HEK293 (cell line): ENCODE measurements at regions not wholly inside any gene's neighbourhood (a gene's known extent, or its start where the extent isn't known, plus 50 kb on each side); places are given as distances from the start of the nearest gene placed in this dataset.

Source experiments
- BCL11A ChIP-seq: fragments of 450-650 bp; formaldehyde crosslinking; IDR thresholded peaks from 2 replicates; pipeline ENCODE4 v1.5.1; 2016; ENCODE audit warnings: low read depth, missing biosample characterization, missing genetic modification characterization
- HOXD13 ChIP-seq: sonication (generic); formaldehyde crosslinking; IDR thresholded peaks from 2 replicates; pipeline ENCODE4 v1.8.0; 2022; ENCODE audit warnings: missing genetic modification reagents, borderline replicate concordance
- PATZ1 ChIP-seq: fragments of 450-650 bp; formaldehyde crosslinking; IDR thresholded peaks from 2 replicates; pipeline ENCODE4 v1.5.1; 2016; ENCODE audit warnings: missing biosample characterization, missing genetic modification characterization
- SETDB1 ChIP-seq: IDR thresholded peaks from one replicate; pipeline ENCODE4 v1.6.1; 2017; ENCODE audit warnings: mild to moderate bottlenecking, low read length, moderate library complexity, mixed read lengths; ENCODE audit not compliant: insufficient read length
- SP2 ChIP-seq: fragments of 450-650 bp; formaldehyde crosslinking; IDR thresholded peaks from 2 replicates; pipeline ENCODE4 v1.5.1; 2016; ENCODE audit warnings: missing biosample characterization, missing genetic modification characterization
- TRIM28 ChIP-seq: IDR thresholded peaks from 2 replicates; pipeline ENCODE4 v1.6.1; 2011; ENCODE audit warnings: low read length, control low read depth, borderline replicate concordance
- ZFP41 ChIP-seq: fragments of 450-650 bp; formaldehyde crosslinking; IDR thresholded peaks from 2 replicates; pipeline ENCODE4 v1.5.1; 2016; ENCODE audit warnings: missing biosample characterization, missing genetic modification characterization, borderline replicate concordance
- ZNF311 ChIP-seq: fragments of 450-650 bp; formaldehyde crosslinking; IDR thresholded peaks from 2 replicates; pipeline ENCODE4 v1.5.1; 2017; ENCODE audit warnings: missing biosample characterization, missing genetic modification characterization, borderline replicate concordance
- ZNF510 ChIP-seq: fragments of 450-650 bp; formaldehyde crosslinking; IDR thresholded peaks from 2 replicates; pipeline ENCODE4 v1.5.1; 2018; ENCODE audit warnings: mild to moderate bottlenecking, missing genetic modification characterization, missing biosample characterization; ENCODE audit not compliant: insufficient replicate concordance
- ZNF610 ChIP-seq: fragments of 450-650 bp; formaldehyde crosslinking; IDR thresholded peaks from 2 replicates; pipeline ENCODE4 v1.5.1; 2016; ENCODE audit warnings: missing biosample characterization, missing genetic modification characterization, borderline replicate concordance
- ZNF660 ChIP-seq: fragments of 450-650 bp; IDR thresholded peaks from 2 replicates; pipeline ENCODE4 v1.5.1; 2018; ENCODE audit warnings: missing biosample characterization, mild to moderate bottlenecking, missing genetic modification characterization
- ZNF677 ChIP-seq: fragments of 450-650 bp; IDR thresholded peaks from 2 replicates; pipeline ENCODE4 v1.5.0; 2018; ENCODE audit warnings: missing biosample characterization, mild to moderate bottlenecking, missing genetic modification characterization, moderate library complexity
- TF ChIP-seq, protein P1 (sequence below): fragments of 450-650 bp; formaldehyde crosslinking; IDR thresholded peaks from 2 replicates; pipeline ENCODE4 v1.5.1; 2016; ENCODE audit warnings: missing biosample characterization, missing genetic modification characterization
- TF ChIP-seq, protein P2 (sequence below): fragments of 450-650 bp; formaldehyde crosslinking; IDR thresholded peaks from 2 replicates; pipeline ENCODE4 v1.5.1; 2016; ENCODE audit warnings: missing biosample characterization, missing genetic modification characterization

- TF ChIP-seq SETDB1 (no peak), ZFP41 (tag by site-specific recombination) (no peak), ZNF311 (tag by site-specific recombination) (no peak), PATZ1 (tag by site-specific recombination) (no peak), TRIM28 (no peak), HOXD13 (CRISPR knock-in tag) (no peak), ZNF610 (tag by site-specific recombination) (no peak), ZNF510 (tag by site-specific recombination) (no peak), SP2 (tag by site-specific recombination) (no peak), BCL11A (tag by site-specific recombination) (no peak), ZNF677 (tag by site-specific recombination) (no peak), ZNF660 (tag by site-specific recombination) (no peak)
- TF ChIP-seq, protein P1, sequence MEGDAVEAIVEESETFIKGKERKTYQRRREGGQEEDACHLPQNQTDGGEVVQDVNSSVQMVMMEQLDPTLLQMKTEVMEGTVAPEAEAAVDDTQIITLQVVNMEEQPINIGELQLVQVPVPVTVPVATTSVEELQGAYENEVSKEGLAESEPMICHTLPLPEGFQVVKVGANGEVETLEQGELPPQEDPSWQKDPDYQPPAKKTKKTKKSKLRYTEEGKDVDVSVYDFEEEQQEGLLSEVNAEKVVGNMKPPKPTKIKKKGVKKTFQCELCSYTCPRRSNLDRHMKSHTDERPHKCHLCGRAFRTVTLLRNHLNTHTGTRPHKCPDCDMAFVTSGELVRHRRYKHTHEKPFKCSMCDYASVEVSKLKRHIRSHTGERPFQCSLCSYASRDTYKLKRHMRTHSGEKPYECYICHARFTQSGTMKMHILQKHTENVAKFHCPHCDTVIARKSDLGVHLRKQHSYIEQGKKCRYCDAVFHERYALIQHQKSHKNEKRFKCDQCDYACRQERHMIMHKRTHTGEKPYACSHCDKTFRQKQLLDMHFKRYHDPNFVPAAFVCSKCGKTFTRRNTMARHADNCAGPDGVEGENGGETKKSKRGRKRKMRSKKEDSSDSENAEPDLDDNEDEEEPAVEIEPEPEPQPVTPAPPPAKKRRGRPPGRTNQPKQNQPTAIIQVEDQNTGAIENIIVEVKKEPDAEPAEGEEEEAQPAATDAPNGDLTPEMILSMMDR (tag by site-specific recombination) = no peak
- TF ChIP-seq, protein P2, sequence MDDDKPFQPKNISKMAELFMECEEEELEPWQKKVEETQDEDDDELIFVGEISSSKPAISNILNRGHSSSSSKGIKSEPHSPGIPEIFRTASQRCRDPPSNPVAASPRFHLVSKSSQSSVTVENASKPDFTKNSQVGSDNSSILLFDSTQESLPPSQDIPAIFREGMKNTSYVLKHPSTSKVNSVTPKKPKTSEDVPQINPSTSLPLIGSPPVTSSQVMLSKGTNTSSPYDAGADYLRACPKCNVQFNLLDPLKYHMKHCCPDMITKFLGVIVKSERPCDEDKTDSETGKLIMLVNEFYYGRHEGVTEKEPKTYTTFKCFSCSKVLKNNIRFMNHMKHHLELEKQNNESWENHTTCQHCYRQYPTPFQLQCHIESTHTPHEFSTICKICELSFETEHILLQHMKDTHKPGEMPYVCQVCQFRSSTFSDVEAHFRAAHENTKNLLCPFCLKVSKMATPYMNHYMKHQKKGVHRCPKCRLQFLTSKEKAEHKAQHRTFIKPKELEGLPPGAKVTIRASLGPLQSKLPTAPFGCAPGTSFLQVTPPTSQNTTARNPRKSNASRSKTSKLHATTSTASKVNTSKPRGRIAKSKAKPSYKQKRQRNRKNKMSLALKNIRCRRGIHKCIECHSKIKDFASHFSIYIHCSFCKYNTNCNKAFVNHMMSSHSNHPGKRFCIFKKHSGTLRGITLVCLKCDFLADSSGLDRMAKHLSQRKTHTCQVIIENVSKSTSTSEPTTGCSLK (tag by site-specific recombination) = no peak
Measured at GRCh38 chr3:513301-513700, 316.7 kb downstream of the CHL1 start.
